ENCODE measurements at regions not wholly inside any gene's neighbourhood (a gene's known extent, or its start where the extent isn't known, plus 50 kb on each side); places are given as distances from the start of the nearest gene placed in this dataset.

DNA sequence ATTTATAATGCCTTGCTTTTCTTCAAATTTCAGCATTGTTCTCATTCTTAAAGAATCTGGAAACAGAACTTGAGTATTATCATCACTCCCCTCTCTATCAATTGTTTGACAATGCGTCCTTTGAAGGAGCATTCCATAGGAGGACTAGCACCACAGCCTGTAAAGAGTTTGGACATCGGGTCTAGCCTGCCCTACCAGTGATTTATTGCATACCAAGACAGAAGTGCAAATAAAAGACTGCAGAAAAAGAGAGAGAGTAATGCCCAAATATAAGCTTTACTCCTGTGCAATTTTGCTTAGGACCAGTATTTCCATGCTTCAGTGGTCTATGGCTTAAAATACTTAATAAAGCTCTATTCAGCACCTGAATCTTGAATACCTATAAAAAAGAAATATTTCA lies 55.4 kb upstream of the MAP2 start:
- TF ChIP-seq, protein P1, sequence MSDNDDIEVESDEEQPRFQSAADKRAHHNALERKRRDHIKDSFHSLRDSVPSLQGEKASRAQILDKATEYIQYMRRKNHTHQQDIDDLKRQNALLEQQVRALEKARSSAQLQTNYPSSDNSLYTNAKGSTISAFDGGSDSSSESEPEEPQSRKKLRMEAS (IDR thresholded peaks at IDR 0.05; ENCODE audit: low read depth, low read length), result no peak
- TF ChIP-seq POLR2A (IDR thresholded peaks at IDR 0.05; ENCODE audit: extremely low read depth, insufficient read length) (no peak), MYC (IDR thresholded peaks at IDR 0.05; ENCODE audit: low read depth, low read length) (no peak)
- TF ChIP-seq, protein P2, sequence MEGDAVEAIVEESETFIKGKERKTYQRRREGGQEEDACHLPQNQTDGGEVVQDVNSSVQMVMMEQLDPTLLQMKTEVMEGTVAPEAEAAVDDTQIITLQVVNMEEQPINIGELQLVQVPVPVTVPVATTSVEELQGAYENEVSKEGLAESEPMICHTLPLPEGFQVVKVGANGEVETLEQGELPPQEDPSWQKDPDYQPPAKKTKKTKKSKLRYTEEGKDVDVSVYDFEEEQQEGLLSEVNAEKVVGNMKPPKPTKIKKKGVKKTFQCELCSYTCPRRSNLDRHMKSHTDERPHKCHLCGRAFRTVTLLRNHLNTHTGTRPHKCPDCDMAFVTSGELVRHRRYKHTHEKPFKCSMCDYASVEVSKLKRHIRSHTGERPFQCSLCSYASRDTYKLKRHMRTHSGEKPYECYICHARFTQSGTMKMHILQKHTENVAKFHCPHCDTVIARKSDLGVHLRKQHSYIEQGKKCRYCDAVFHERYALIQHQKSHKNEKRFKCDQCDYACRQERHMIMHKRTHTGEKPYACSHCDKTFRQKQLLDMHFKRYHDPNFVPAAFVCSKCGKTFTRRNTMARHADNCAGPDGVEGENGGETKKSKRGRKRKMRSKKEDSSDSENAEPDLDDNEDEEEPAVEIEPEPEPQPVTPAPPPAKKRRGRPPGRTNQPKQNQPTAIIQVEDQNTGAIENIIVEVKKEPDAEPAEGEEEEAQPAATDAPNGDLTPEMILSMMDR (IDR thresholded peaks at IDR 0.05; ENCODE audit: low read depth, low read length), result no peak
- no peak for DNase-seq (ENCODE audit: low read depth)

DNA sequence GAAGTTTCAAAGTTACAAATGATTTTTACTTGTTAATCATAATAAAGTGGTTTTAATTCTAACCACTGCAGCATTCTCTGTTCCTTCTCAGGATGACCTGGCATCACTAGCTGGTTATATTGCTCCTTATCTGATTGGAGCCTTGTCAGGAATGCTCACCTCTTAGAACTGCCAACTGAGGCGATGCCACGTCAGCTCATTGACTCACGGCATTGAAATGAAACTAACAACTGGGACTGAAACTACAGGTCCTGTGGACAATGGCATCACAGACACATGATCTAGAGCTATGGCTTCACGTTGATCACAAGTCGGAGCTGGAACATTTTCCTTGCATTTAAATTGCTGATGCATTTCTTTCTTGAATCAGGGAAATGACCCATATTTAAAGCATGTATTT lies 54.9 kb upstream of the MAP2 start:
- H3K4me3 ChIP-seq (ENCODE audit: low read depth, low read length), result no peak overlapping the region
- TF ChIP-seq POLR2A (IDR thresholded peaks at IDR 0.05; ENCODE audit: extremely low read depth, insufficient read length) (no peak), MYC (IDR thresholded peaks at IDR 0.05; ENCODE audit: low read depth, low read length) (no peak)
- TF ChIP-seq, protein P1 (IDR thresholded peaks at IDR 0.05; ENCODE audit: low read depth, low read length), result no peak
- no peak for DNase-seq (ENCODE audit: low read depth)

More for the DNA sequence above, 55.4 kb upstream of the MAP2 start:
- no peak overlapping the region for H3K4me3 ChIP-seq (ENCODE audit: low read depth, low read length)

DNA sequence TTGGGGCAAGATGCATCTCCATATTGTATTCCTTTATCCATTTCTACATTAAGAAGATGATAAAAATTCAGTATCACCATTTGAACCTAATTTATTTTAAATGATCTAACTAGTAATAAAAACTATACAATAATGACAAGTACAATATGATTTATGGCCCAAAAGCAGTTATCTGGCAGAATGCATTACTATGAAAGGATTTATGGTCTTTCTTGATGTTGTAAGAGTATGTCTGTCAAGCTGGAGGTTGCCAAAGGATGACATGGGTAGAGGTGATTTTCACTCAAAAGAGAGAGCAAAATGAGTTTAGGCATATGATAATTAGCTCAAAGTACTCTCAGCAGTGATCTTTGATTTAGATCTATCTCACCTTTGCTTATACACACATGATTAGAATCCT lies 54.2 kb upstream of the MAP2 start:
- TF ChIP-seq, protein P1 (IDR thresholded peaks at IDR 0.05; ENCODE audit: low read depth, low read length), result no peak
- TF ChIP-seq MYC (IDR thresholded peaks at IDR 0.05; ENCODE audit: low read depth, low read length) (no peak), POLR2A (IDR thresholded peaks at IDR 0.05; ENCODE audit: extremely low read depth, insufficient read length) (no peak)
- TF ChIP-seq, protein P2 (IDR thresholded peaks at IDR 0.05; ENCODE audit: low read depth, low read length), result no peak
- no peak for DNase-seq (ENCODE audit: low read depth)
- H3K4me3 ChIP-seq (ENCODE audit: low read depth, low read length), result no peak overlapping the region

DNA sequence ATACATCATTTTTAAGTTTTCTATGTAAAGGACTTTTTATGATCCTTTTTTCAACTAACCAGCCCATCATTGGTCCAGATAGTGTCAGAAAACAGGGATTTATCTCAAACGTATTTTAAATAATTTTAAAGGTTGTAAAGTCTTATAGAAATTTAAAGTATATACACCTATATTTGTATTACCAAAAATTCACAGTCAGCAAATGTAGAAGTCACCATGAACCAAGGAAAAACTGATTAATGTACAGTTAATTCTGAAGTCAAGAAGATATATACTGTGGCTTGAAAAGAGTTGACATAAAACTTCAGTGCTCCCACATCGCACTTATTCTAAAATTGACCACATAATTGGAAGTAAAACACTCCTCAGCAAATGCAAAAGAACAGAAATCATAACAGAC lies 52.4 kb upstream of the MAP2 start:
- no peak overlapping the region for H3K4me3 ChIP-seq (ENCODE audit: low read depth, low read length)

More for the DNA sequence above, 52.4 kb upstream of the MAP2 start:
- TF ChIP-seq MYC (IDR thresholded peaks at IDR 0.05; ENCODE audit: low read depth, low read length), result no peak
- TF ChIP-seq, protein P1 (IDR thresholded peaks at IDR 0.05; ENCODE audit: low read depth, low read length), result no peak
- TF ChIP-seq POLR2A (IDR thresholded peaks at IDR 0.05; ENCODE audit: extremely low read depth, insufficient read length), result no peak
- TF ChIP-seq, protein P2 (IDR thresholded peaks at IDR 0.05; ENCODE audit: low read depth, low read length), result no peak
- no peak for DNase-seq (ENCODE audit: low read depth)

Data from NB4 (cell line).